AG08395 (cell line): ENCODE measurements at regions not wholly inside any gene's neighbourhood (a gene's known extent, or its start where the extent isn't known, plus 50 kb on each side); places are given as distances from the start of the nearest gene placed in this dataset.
"Not testable (repeated sequence)": the region's sequence is repeated elsewhere in the genome, so short reads cannot be mapped to it uniquely, and the experiment has no call there.

ENCODE experiments used
- DNase-seq: peaks from one replicate; pipeline ENCODE4 v3.0.0; 2012; ENCODE audit warnings: mixed read lengths, low spot score

DNA sequence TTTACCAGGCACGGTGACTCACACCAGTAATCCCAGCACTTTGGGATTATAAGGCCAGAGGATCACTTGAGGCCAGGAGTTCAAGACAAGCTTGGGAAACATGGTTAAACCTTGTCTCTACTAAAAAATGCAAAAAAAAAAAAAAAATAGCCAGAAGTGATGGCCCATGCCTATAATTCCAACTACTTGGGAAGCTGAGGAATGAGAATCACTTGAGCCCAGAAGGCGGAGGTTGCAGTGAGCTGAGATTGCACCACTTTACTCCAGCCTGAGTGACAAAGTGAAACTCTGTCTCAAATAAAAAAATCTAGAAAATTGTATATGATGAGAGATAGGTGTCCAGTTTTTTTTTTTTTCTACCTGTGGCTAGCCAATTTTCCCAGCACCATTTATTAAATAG is 578.2 kb downstream of the ANKRD7 start:
- DNase-seq = no peak

GRCh38 chr7:118826246-118826645 is 601.7 kb downstream of the ANKRD7 start:
- no peak for DNase-seq

DNA sequence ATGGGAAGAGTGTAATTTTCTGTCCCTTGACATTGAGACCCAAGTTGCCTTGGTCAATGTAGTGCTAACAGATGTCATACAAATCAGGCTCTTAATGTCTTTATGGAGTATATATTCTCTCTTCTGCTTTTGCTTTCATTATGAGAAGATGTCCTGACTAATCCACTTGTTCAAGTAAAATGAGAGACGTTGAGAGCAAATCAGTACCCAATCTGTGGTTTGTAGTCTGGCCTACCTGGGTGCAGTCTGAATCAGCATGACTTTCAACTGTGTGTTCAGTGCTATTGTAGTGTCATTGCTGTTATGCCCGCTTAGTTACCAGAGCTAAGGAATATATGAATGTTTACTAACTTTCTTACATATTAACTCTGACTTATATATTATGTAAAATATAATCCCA is 612.4 kb downstream of the ANKRD7 start:
- no peak for DNase-seq

GRCh38 chr7:118839515-118839914 is 615.0 kb downstream of the ANKRD7 start:
- no peak for DNase-seq

GRCh38 chr7:118843456-118843855 is 619.0 kb downstream of the ANKRD7 start:
- DNase-seq = no peak

DNA sequence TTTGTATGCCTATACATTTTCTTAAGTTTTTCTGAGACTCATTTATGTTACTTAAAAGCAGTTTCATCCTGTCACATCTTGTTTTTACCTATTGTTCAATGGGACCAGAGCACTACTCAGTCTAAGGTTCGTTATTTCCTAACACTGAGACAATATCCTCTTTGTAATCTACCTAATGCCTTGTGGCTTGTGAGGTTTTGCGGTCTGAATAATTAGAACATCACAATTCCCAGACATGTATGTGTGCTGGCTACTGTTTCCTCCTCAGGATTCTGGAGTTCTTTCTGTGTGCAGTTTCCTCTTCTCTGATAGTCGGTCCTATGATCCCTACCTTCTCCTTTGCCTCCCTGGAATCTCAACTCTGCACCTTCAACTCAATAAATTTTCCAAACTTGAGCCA is 620.2 kb downstream of the ANKRD7 start:
- DNase-seq = no peak

DNA sequence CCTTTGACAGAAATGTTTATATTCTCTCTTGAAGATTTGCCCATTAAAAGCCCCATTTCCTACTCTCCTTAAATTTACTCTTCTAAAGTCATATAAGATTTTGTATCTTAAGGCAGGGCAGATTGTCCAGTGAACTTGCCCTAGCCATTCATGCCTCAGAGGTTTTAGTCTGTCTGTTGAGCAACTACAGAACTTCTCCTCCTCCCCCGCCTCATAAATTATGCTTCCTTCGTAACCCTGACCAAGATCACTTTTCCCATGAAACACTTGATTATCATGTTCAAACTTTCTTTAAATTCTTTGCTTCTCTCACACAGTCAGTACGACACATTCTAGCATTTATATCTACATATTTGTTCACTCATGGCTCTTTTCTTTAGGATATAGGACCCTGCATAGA is 621.3 kb downstream of the ANKRD7 start:
- no peak for DNase-seq

- no peak for DNase-seq
Measured at GRCh38 chr7:118846977-118847376, 622.5 kb downstream of the ANKRD7 start.

DNA sequence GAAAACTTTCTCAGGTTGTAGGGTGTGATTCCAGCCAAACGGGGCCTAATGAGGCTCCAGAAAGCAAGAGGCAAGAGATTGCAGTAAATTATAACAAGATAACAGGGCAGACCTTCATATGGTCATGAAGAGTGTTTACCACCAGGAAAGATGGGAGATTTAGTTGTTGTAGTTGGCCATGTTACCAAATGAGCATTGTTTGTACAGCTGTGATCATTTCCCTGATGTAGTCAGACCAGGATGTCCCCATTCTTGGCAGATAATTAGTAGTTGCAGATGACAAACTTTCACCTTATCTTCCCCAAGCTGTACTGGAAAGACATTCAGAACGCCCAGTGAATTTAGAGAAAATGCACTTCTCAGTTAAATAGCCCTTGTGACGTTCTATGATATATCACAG is 630.8 kb downstream of the ANKRD7 start:
- no peak for DNase-seq

- DNase-seq = no peak
Measured at GRCh38 chr7:118858651-118859149, 634.2 kb downstream of the ANKRD7 start.

GRCh38 chr7:118861581-118861980 is 637.1 kb downstream of the ANKRD7 start:
- no peak for DNase-seq

DNA sequence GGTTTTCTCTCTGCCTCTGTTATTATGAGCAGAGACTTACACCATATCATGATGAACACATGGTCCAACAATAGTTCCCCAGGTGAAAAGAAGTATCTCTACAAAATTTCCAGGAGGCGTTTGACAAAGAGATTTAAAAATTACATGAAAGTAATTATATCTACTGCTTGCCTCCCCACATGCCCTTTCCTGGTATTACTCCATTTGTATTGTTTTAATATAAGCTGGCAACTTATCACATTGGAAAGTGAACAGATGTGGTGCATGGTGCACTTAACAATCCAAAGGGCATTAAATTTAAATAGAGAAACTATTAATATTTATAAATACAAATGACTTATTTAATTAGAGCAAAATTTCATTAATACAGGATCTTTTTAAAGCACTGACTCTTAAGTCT is 638.2 kb downstream of the ANKRD7 start:
- DNase-seq = no peak

- no peak for DNase-seq
Measured at GRCh38 chr7:118863966-118864365, 639.5 kb downstream of the ANKRD7 start.

GRCh38 chr7:118867860-118868259 is 643.4 kb downstream of the ANKRD7 start:
- no peak for DNase-seq

DNA sequence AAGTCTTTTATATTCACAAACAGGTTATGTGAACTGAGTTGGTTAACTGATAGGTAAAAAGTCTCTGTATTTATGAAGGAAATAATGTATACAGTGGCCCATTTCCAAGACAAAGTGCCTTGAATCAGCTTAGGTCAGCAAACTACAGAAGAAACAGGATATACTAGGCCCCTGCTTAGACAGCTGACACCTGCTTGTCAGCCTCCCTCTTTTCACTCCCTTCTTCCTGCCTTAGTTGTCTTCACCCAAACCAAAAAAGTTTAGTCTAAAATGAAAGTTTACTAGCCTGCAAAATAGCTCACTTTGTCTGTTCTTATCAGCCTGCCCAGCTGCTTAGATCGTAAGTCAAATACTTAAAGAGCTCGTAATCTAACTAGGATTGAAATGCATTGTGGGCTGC is 644.6 kb downstream of the ANKRD7 start:
- DNase-seq = not testable (repeated sequence)

- DNase-seq = no peak
Measured at GRCh38 chr7:118870187-118870586, 645.7 kb downstream of the ANKRD7 start.

DNA sequence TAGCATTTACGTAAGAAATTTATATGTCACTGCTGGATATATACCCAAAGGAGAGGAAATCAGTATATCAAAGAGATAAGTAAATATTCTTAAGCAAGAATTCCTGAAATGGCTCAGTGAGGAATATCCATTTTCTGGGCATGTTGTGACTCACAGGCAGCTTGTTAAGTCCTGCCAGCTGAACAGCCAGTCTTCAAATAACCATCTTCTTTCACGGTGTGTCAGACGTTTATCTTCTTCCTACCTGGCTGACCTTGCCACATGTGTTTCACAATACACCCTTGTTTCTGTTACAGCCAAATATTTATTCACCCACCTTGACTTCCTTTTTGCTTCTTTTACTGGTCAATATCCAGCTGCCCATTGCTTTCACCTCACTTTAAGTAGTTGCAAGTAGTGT is 648.1 kb downstream of the ANKRD7 start:
- no peak for DNase-seq

DNA sequence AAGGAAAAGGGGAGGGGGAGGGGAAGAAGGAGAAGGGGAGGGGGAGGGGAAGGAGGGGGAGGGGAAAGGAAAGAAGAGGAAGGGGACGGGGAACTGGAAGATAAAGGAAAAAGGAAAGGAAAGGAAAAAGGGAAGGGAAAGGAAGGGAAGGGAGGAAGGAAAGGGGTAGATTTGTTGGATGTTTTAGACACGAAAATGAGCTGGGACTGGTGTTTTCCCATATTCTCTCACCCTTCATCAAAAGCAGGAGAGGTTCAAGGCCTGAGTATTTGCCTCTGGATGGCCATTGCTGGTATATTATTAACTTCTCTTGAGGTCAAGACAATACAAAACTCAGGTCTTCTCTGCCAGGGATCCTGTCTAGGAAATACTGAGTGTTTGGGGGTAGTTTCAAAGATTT is 652.7 kb downstream of the ANKRD7 start:
- DNase-seq = no peak

DNA sequence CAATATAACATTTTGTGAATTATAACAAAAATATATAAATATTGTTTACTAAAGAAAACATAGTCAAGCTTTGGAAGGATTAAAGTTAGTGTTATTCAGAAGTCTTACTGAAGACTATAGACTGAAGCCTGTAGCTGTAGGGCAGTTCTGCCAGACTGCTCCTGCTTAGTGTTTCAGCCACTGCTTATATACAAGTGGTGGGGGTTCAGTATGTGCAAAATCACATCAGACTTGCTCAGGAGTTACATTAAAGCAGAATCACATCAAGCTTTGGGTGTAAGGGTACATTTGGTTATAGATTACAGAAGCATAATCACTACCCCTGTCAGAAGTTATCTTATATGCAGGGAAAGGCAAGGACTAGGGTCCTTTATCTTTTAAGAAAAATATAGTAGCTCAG is 653.8 kb downstream of the ANKRD7 start:
- DNase-seq = no peak

DNA sequence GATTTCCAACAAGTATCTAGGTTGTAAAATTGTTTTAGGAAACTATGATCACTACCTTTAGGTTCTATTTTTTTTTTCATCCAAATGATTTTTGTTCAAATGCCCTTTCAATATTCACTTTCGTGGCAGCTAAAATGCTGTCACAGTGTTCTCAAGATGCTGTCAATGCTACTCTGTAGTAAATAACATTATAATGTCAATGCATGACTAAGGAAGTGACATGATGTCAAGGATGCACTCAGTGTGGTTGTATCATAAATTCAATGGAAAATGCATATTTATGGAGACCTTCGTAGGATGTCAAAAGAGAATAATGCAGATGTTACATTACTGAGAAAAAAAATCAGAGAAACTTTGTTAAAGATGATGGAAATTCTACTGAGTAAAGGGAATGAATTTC is 673.8 kb downstream of the ANKRD7 start:
- DNase-seq = no peak

DNA sequence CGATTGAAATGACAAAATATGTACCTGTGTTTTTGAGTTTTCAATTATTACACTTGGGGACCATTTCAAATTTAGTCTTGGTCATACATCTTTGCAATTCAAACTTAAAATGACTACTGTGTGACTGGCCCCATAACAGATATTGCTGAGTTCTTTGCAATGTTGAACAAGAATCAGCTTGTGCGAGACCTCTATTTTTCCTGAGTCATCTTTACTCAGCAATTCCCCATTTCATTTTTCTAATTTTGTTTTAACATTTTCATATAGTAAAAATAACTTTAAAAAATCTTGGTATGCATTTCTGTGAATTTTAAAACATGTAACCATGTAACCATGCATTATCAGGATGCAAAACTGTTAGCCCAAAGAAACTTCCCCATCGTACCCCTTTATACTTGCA is 678.1 kb downstream of the ANKRD7 start:
- no peak for DNase-seq

DNA sequence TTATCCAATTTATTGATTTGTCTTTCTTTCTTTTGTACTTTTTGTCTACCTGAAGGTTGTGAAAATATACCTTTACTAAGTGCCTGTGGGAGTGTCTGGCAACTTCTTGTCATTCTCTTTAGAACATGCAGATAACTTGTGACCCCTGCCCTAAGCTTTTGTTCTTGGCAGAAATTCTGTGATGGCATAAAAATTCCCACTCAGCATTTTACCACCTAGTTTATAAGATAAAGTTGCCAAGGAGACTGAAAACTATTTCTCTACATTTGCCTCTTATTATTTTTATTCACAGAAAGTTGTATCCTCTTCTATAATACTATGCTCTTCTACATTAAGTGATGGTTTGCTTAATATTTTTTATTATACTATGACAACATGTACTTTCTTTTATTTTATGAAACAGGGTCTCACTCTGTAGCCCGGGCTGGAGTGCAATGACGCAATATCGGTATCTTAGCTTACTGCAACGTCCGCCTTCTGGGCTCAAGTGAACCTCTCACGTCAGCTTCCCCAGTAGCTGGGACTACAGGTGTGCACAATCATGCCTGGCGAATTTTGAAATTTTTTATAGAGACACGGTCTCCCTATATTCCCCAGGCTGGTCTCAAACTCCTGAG is 683.5 kb downstream of the ANKRD7 start:
- no peak for DNase-seq

- not testable (repeated sequence) for DNase-seq
Measured at GRCh38 chr7:118916120-118916519, 691.6 kb downstream of the ANKRD7 start.

DNA sequence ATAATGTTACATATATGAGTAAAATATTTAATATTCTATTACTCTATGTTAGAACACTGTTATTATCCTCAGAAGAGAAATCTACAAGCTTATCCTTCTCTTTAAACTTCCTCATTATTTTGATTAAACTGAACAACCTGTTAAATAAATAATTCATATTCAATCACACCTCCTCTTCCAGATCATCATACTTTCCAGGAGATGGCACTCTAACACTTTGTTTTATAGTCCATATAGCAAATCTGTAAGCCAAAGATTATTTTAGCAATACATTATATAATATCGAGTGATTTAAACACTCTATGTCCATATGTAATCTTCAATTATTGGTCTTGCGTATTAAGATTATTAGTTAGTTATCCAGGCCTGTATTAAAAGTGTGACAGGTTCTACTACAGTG is 694.1 kb downstream of the ANKRD7 start:
- DNase-seq = no peak

DNA sequence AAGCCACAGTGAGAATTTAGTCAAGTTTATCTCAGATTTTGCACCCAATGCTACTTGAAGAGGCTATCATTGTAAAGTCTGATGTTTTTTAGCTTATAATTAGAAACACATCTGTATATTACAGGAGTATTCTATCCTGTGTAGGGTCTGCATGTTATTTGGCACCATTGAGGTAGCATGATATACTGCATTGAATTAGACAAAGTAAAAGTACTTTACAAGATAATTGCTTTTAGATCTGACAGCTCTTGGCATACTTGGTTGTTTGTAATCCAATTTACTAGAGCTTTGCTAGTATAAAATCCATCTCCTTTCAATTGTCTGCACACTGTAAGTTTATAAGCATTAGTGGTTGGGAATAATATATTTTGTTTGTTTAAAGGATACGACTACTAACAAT is 714.3 kb downstream of the ANKRD7 start:
- no peak for DNase-seq
